ENCODE measurements at regions not wholly inside any gene's neighbourhood (a gene's known extent, or its start where the extent isn't known, plus 50 kb on each side); places are given as distances from the start of the nearest gene placed in this dataset.

GRCh38 chr9:80841888-80842287 lies 847.5 kb downstream of the TLE1 start:
- no peak overlapping the region for H3K56ac ChIP-seq (replicated peaks; ENCODE audit: insufficient read length, low read depth, low read length)
- no peak overlapping the region for H2BK12ac ChIP-seq (ENCODE audit: low read depth, low read length)
- H3K23me2 ChIP-seq (ENCODE audit: low read depth, low read length): no peaks in the 10 kb centered on the region
- no peak overlapping the region for H2BK20ac ChIP-seq (ENCODE audit: low read length)
- ChIA-PET POLR2A (ENCODE audit: partially characterized antibody) (no interaction called here), CTCF (ENCODE audit: partially characterized antibody) (no interaction called here)
- H3K79me2 ChIP-seq (ENCODE audit: control insufficient read depth in 1 of 2, insufficient read depth in 2 of 2, low read length in 2 of 2): no peaks in the 10 kb centered on the region
- H2BK5ac ChIP-seq (ENCODE audit: low read depth, low read length): no peak overlapping the region
- H3K4ac ChIP-seq (replicated peaks; ENCODE audit: insufficient read length, low read depth, low read length): no peak overlapping the region
- no peak overlapping the region for H3K23ac ChIP-seq (ENCODE audit: insufficient read length)
- H3K27ac ChIP-seq (ENCODE audit: low read depth, low read length): no peak overlapping the region
- H3K4me2 ChIP-seq (ENCODE audit: insufficient read depth in 1 of 2, low read depth in 2 of 2, low read length in 2 of 2): no peak overlapping the region
- no peak overlapping the region for H3K18ac ChIP-seq (ENCODE audit: extremely low read depth, low read length)
- H4K5ac ChIP-seq (ENCODE audit: insufficient read length, low read depth, low read length): no peak overlapping the region
- no peak overlapping the region for H4K91ac ChIP-seq (replicated peaks; ENCODE audit: insufficient read length, low read length)
- H3K36me3 ChIP-seq (ENCODE audit: control insufficient read depth in 2 of 4, insufficient read depth in 4 of 4, low read length in 3 of 4): no peaks in the 10 kb centered on the region
- DNase-seq (ENCODE audit: low read depth in 1 of 2, low spot score in 2 of 2) (no peak), FAIRE-seq (no peak)
- H2BK120ac ChIP-seq (replicated peaks; ENCODE audit: low read depth, low read length): no peak overlapping the region
- H4K8ac ChIP-seq (ENCODE audit: extremely low read depth, insufficient read depth, low read length): no peak overlapping the region
- H3K14ac ChIP-seq (ENCODE audit: insufficient read length): no peak overlapping the region
- H3K9me3 ChIP-seq (ENCODE audit: insufficient read depth in 2 of 2, low read depth in 1 of 2, low read length in 1 of 2): no peaks in the 10 kb centered on the region
- H4K20me1 ChIP-seq (replicated peaks in 1 of 2; ENCODE audit: control insufficient read depth in 1 of 2, insufficient read depth in 2 of 2, low read length in 2 of 2): no peaks in the 10 kb centered on the region
- H3K4me1 ChIP-seq (replicated peaks in 1 of 4; ENCODE audit: control insufficient read depth in 3 of 4, insufficient read depth in 4 of 4, low read length in 3 of 4): no peaks in the 10 kb centered on the region
- H2AFZ ChIP-seq (ENCODE audit: low read length): no peak overlapping the region
- no peaks in the 10 kb centered on the region for H3K79me1 ChIP-seq (ENCODE audit: low read depth, low read length)
- H2AK5ac ChIP-seq (ENCODE audit: low read depth, low read length): no peak overlapping the region
- WGBS, 2 experiments (ENCODE audit: extremely low coverage in 1 of 2, insufficient coverage in 1 of 2, insufficient read length in 1 of 2, insufficient replicate concordance in 2 of 2, low coverage in 1 of 2, low lambda C conversion rate in 2 of 2, missing lambda C conversion rate in 1 of 2): 97% methylated on average over 3 of the region's 3 CpGs; no CpG with 5 or more reads in 1 of the 2 experiments
- H3K4me3 ChIP-seq (ENCODE audit: extremely low read depth in 1 of 4, insufficient read depth in 2 of 4, low read depth in 3 of 4, low read length in 4 of 4): no peak overlapping the region
- no peaks in the 10 kb centered on the region for H3K27me3 ChIP-seq (replicated peaks in 1 of 4; ENCODE audit: control insufficient read depth in 3 of 4, extremely low read depth in 1 of 4, insufficient read depth in 3 of 4, low read length in 3 of 4)
- H3K9ac ChIP-seq (replicated peaks in 1 of 4; ENCODE audit: extremely low read depth in 1 of 4, low read depth in 3 of 4, low read length in 3 of 4): no peak overlapping the region
- no peak overlapping the region for H2BK15ac ChIP-seq (ENCODE audit: low read length)
- TF ChIP-seq POLR2A (IDR thresholded peaks at IDR 0.05; ENCODE audit: control extremely low read depth in 1 of 2, low read depth in 2 of 2, low read length in 2 of 2) (no peak), SRF (IDR thresholded peaks at IDR 0.05; ENCODE audit: low read depth, low read length) (no peak)
